SK-N-SH (cell line): ENCODE measurements at regions not wholly inside any gene's neighbourhood (a gene's known extent, or its start where the extent isn't known, plus 50 kb on each side); places are given as distances from the start of the nearest gene placed in this dataset.

ENCODE experiments used
- CTCF ChIA-PET: fragments of 300-600, 350-600 bp; formaldehyde crosslinking; extraction: SDS; loops from one replicate; lab custom pipeline; 2021; lab: Yijun Ruan, JAX
- POLR2A ChIA-PET: fragments of 350-600 bp; sonication (Branson Sonifier 250); formaldehyde crosslinking; extraction: SDS; loops from one replicate; lab custom pipeline; 2020; ENCODE audit warnings: antibody characterized with exemption, inconsistent platforms; lab: Yijun Ruan, JAX
- DNase-seq: peaks from one replicate; pipeline ENCODE4 v3.0.0; 2012
- H2AFZ ChIP-seq: fragments of 200-600 bp; sonication (generic); 2 replicates; pipeline ENCODE4 v1.8.1; 2016; ENCODE audit warnings: antibody characterized with exemption, mild to moderate bottlenecking, low read depth
- H3F3A ChIP-seq: fragments of 200-600 bp; sonication (generic); replicated peaks from 2 replicates; pipeline ENCODE3; 2016; ENCODE audit warnings: antibody characterized with exemption, mild to moderate bottlenecking; ENCODE audit not compliant: insufficient read depth
- H3K27ac ChIP-seq, 2 experiments: fragments of 200-500 bp in 1 of 2; fragments of 200-600 bp in 1 of 2; sonication (Bioruptor generic) in 1 of 2; sonication (generic), shearing (Covaris generic) in 1 of 2; 2 replicates each; pipeline versions ENCODE4 v1.5.1 to v1.6.1; 2014 to 2016; ENCODE audit warnings: low read depth in 2 of 2, inconsistent platforms in 1 of 2, low read length in 1 of 2, mild to moderate bottlenecking in 1 of 2, mixed read lengths in 1 of 2
- H3K27me3 ChIP-seq: fragments of 200-600 bp; sonication (generic), shearing (Covaris generic); 2 replicates; pipeline ENCODE4 v1.6.1; 2016; ENCODE audit warnings: mixed run types; ENCODE audit not compliant: insufficient read depth
- H3K36me3 ChIP-seq, 2 experiments: fragments of 200-500 bp in 1 of 2; fragments of 200-600 bp in 1 of 2; sonication (Bioruptor generic) in 1 of 2; sonication (generic) in 1 of 2; replicated peaks in 1 of 2; 2 replicates each; pipeline versions ENCODE3 to v1.5.1; 2014 to 2016; ENCODE audit warnings: low read length in 1 of 2, mild to moderate bottlenecking in 1 of 2; ENCODE audit not compliant: insufficient read depth in 2 of 2, control insufficient read depth in 1 of 2
- H3K4me1 ChIP-seq, 2 experiments: fragments of 200-500 bp in 1 of 2; fragments of 200-600 bp in 1 of 2; sonication (Bioruptor generic) in 1 of 2; sonication (generic), shearing (Covaris generic) in 1 of 2; 2 replicates each; pipeline versions ENCODE4 v1.5.1 to v1.6.1; 2014 to 2016; ENCODE audit warnings: low read depth in 1 of 2, low read length in 1 of 2, mixed run types in 1 of 2; ENCODE audit not compliant: insufficient read depth in 2 of 2, control insufficient read depth in 1 of 2
- H3K4me2 ChIP-seq: fragments of 200-600 bp; sonication (generic), shearing (Covaris generic); 2 replicates; pipeline ENCODE4 v1.6.1; 2017; ENCODE audit warnings: mixed run types
- H3K4me3 ChIP-seq, 2 experiments: fragments of 200-500 bp in 1 of 2; fragments of 200-600 bp in 1 of 2; sonication (Bioruptor generic) in 1 of 2; sonication (generic), shearing (Covaris generic) in 1 of 2; 2 replicates each; pipeline versions ENCODE4 v1.5.1 to v1.8.1; 2014 to 2016; ENCODE audit warnings: low read depth in 2 of 2, inconsistent platforms in 1 of 2, low read length in 1 of 2, mild to moderate bottlenecking in 1 of 2, mixed read lengths in 1 of 2, moderate library complexity in 1 of 2
- H3K79me2 ChIP-seq: fragments of 200-600 bp; sonication (generic); 2 replicates; pipeline ENCODE4 v1.8.1; 2017; ENCODE audit warnings: mild to moderate bottlenecking; ENCODE audit not compliant: insufficient read depth
- H3K9ac ChIP-seq: fragments of 200-600 bp; sonication (generic); 2 replicates; pipeline ENCODE4 v1.6.1; 2017; ENCODE audit warnings: mixed run types
- H3K9me2 ChIP-seq: fragments of 200-600 bp; sonication (generic); 2 replicates; pipeline ENCODE4 v1.6.1; 2017; ENCODE audit warnings: mixed run types
- H3K9me3 ChIP-seq: fragments of 200-600 bp; sonication (generic); 2 replicates; pipeline ENCODE4 v1.6.1; 2017; ENCODE audit warnings: mixed run types, mild to moderate bottlenecking, moderate library complexity
- H4K20me1 ChIP-seq: fragments of 200-600 bp; sonication (generic); 2 replicates; pipeline ENCODE4 v1.6.1; 2017; ENCODE audit warnings: mild to moderate bottlenecking, mixed run types; ENCODE audit not compliant: insufficient read depth
- EP300 ChIP-seq, 2 experiments: IDR thresholded peaks; 2 replicates each; pipeline versions ENCODE4 v1.4.0 to v1.6.1; 2012; ENCODE audit warnings: borderline replicate concordance in 1 of 2, low read depth in 1 of 2, low read length in 1 of 2
- FOSL2 ChIP-seq: IDR thresholded peaks from 2 replicates; pipeline ENCODE4 v1.4.0; 2012; ENCODE audit warnings: low read depth, mild to moderate bottlenecking, moderate library complexity, borderline replicate concordance
- FOXJ3 ChIP-seq: sonication (generic); formaldehyde crosslinking; IDR thresholded peaks from 2 replicates; pipeline ENCODE4 v1.5.1; 2020; ENCODE audit warnings: mild to moderate bottlenecking, missing genetic modification reagents
- NFIC ChIP-seq: IDR thresholded peaks from 2 replicates; pipeline ENCODE4 v1.4.0; 2012; ENCODE audit warnings: borderline replicate concordance
- RXRA ChIP-seq: IDR thresholded peaks from 2 replicates; pipeline ENCODE4 v1.4.0; 2012; ENCODE audit warnings: low read depth, mild to moderate bottlenecking, borderline replicate concordance
- TEAD4 ChIP-seq: IDR thresholded peaks from 2 replicates; pipeline ENCODE4 v1.4.0; 2012; ENCODE audit warnings: mild to moderate bottlenecking, borderline replicate concordance; ENCODE audit not compliant: insufficient read depth
- WGBS: methylation state at CpG from one replicate; pipeline ENCODE4 v1.1.6; 2017; ENCODE audit warnings: low lambda C conversion rate; 5-methylcytosine and 5-hydroxymethylcytosine counted together
- TF ChIP-seq, protein P1 (sequence below): IDR thresholded peaks from 2 replicates; pipeline ENCODE4 v1.6.1; 2012; ENCODE audit warnings: mild to moderate bottlenecking, low read depth, low read length, moderate library complexity
- TF ChIP-seq, protein P2 (sequence below): IDR thresholded peaks from 2 replicates; pipeline ENCODE4; 2012
- TF ChIP-seq, protein P3 (sequence below): IDR thresholded peaks from 2 replicates; pipeline ENCODE4 v1.4.0; 2012; ENCODE audit warnings: low read depth, borderline replicate concordance
- TF ChIP-seq, protein P4 (sequence below): IDR thresholded peaks from 2 replicates; pipeline ENCODE4 v1.4.0; 2012; ENCODE audit warnings: low read depth, borderline replicate concordance
- TF ChIP-seq, protein P5 (sequence below): fragments of 150-350 bp; IDR thresholded peaks from 2 replicates; pipeline ENCODE4 v1.6.1; 2017; ENCODE audit warnings: antibody characterized with exemption, low read length, low read depth, borderline replicate concordance

DNA sequence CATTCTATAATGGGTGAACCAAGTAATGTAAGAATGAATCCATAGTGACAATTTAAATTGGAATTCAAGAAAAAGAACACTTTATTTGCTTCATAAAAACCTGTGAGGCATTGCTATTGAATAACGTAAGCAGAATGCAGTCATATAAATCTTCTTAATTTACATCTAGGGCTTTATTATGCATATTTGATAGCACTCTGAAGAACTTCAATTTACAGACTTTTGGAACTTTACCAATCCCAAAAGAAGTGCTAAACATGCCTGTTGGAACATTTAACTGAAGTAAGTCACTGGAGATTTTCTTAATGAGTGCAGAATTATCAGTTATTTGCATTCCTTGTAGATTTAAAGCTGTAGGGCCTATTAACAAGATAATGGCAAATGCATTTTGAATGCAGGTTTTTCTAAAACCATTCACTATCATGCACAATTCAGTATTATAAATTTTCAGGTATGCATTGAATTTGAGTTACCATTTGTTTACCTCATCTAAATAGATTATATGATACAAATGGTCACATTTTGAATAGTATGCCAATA is 1181.2 kb downstream of the ARAP2 start:
- no peak overlapping the region for H3K9ac ChIP-seq
- H3K4me3 ChIP-seq = no peak overlapping the region
- H3K36me3 ChIP-seq = no peaks in the 10 kb centered on the region
- no peak overlapping the region for H2AFZ ChIP-seq
- no peak for DNase-seq
- H3K4me1 ChIP-seq = no peaks in the 10 kb centered on the region
- no peaks in the 10 kb centered on the region for H4K20me1 ChIP-seq
- no peaks in the 10 kb centered on the region for H3K9me2 ChIP-seq
- H3F3A ChIP-seq = no peaks in the 10 kb centered on the region
- POLR2A ChIA-PET = no interaction called here
- CTCF ChIA-PET = no interaction called here
- no peak for TF ChIP-seq FOSL2
- TF ChIP-seq, protein P1, sequence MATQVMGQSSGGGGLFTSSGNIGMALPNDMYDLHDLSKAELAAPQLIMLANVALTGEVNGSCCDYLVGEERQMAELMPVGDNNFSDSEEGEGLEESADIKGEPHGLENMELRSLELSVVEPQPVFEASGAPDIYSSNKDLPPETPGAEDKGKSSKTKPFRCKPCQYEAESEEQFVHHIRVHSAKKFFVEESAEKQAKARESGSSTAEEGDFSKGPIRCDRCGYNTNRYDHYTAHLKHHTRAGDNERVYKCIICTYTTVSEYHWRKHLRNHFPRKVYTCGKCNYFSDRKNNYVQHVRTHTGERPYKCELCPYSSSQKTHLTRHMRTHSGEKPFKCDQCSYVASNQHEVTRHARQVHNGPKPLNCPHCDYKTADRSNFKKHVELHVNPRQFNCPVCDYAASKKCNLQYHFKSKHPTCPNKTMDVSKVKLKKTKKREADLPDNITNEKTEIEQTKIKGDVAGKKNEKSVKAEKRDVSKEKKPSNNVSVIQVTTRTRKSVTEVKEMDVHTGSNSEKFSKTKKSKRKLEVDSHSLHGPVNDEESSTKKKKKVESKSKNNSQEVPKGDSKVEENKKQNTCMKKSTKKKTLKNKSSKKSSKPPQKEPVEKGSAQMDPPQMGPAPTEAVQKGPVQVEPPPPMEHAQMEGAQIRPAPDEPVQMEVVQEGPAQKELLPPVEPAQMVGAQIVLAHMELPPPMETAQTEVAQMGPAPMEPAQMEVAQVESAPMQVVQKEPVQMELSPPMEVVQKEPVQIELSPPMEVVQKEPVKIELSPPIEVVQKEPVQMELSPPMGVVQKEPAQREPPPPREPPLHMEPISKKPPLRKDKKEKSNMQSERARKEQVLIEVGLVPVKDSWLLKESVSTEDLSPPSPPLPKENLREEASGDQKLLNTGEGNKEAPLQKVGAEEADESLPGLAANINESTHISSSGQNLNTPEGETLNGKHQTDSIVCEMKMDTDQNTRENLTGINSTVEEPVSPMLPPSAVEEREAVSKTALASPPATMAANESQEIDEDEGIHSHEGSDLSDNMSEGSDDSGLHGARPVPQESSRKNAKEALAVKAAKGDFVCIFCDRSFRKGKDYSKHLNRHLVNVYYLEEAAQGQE = no peak
- H3K27ac ChIP-seq = no peak overlapping the region
- 41% methylated on average over 1 of the region's 1 CpG for WGBS
- H3K9me3 ChIP-seq = no peaks in the 10 kb centered on the region
- no peaks in the 10 kb centered on the region for H3K79me2 ChIP-seq
- H3K4me2 ChIP-seq = no peak overlapping the region
- no peaks in the 10 kb centered on the region for H3K27me3 ChIP-seq

DNA sequence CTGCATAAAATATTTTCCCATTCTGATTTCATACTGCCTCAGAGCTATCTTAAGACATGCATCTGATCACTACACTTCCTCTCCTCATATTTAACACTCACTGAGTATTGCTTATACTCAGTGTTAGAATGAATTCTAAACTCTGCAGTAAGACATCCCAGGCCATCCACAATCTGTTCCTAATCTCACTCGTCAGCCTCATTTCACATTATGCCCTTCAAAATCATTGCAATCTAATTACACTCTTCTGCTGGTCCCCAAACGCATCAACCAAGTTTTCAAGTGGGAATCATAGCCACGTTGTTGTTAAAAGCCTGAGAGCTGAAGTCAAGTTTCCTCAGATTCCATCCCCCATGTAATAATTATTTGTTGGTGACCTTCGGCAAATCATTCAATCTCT is 1177.9 kb downstream of the ARAP2 start:
- Histone ChIP-seq H3K9ac (no peak overlapping the region), H4K20me1 (no peaks in the 10 kb centered on the region), H3K36me3 (no peaks in the 10 kb centered on the region), H3K9me3 (no peaks in the 10 kb centered on the region; the same call in 1 of the 2 replicates), H3K4me2 (no peak overlapping the region), H3K79me2 (no peaks in the 10 kb centered on the region), H3F3A (no peaks in the 10 kb centered on the region), H3K9me2 (no peaks in the 10 kb centered on the region), H2AFZ (no peak overlapping the region), H3K27ac (no peak overlapping the region), H3K27me3 (no peaks in the 10 kb centered on the region), H3K4me3 (no peak overlapping the region), H3K4me1 (no peaks in the 10 kb centered on the region)
- ChIA-PET POLR2A (no interaction called here), CTCF (no interaction called here)
- no peak for DNase-seq
- WGBS = 20% methylated on average over 4 of the region's 4 CpGs
- TF ChIP-seq NFIC = no peak
- TF ChIP-seq, protein P2, sequence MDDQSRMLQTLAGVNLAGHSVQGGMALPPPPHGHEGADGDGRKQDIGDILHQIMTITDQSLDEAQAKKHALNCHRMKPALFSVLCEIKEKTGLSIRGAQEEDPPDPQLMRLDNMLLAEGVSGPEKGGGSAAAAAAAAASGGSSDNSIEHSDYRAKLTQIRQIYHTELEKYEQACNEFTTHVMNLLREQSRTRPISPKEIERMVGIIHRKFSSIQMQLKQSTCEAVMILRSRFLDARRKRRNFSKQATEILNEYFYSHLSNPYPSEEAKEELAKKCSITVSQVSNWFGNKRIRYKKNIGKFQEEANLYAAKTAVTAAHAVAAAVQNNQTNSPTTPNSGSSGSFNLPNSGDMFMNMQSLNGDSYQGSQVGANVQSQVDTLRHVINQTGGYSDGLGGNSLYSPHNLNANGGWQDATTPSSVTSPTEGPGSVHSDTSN = no peak
- TF ChIP-seq, protein P3, sequence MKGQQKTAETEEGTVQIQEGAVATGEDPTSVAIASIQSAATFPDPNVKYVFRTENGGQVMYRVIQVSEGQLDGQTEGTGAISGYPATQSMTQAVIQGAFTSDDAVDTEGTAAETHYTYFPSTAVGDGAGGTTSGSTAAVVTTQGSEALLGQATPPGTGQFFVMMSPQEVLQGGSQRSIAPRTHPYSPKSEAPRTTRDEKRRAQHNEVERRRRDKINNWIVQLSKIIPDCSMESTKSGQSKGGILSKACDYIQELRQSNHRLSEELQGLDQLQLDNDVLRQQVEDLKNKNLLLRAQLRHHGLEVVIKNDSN = no peak
- TF ChIP-seq TEAD4 = no peak
- TF ChIP-seq EP300 (IDR thresholded peaks at IDR 0.05; ENCODE audit: borderline replicate concordance in 1 of 2, low read depth in 1 of 2, low read length in 1 of 2) = no peak
- no peak for TF ChIP-seq RXRA
- TF ChIP-seq, protein P4, sequence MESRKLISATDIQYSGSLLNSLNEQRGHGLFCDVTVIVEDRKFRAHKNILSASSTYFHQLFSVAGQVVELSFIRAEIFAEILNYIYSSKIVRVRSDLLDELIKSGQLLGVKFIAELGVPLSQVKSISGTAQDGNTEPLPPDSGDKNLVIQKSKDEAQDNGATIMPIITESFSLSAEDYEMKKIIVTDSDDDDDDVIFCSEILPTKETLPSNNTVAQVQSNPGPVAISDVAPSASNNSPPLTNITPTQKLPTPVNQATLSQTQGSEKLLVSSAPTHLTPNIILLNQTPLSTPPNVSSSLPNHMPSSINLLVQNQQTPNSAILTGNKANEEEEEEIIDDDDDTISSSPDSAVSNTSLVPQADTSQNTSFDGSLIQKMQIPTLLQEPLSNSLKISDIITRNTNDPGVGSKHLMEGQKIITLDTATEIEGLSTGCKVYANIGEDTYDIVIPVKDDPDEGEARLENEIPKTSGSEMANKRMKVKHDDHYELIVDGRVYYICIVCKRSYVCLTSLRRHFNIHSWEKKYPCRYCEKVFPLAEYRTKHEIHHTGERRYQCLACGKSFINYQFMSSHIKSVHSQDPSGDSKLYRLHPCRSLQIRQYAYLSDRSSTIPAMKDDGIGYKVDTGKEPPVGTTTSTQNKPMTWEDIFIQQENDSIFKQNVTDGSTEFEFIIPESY = no peak
- TF ChIP-seq FOXJ3 (CRISPR knock-in tag) = no peak
- TF ChIP-seq, protein P5, sequence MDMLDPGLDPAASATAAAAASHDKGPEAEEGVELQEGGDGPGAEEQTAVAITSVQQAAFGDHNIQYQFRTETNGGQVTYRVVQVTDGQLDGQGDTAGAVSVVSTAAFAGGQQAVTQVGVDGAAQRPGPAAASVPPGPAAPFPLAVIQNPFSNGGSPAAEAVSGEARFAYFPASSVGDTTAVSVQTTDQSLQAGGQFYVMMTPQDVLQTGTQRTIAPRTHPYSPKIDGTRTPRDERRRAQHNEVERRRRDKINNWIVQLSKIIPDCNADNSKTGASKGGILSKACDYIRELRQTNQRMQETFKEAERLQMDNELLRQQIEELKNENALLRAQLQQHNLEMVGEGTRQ = no peak
- TF ChIP-seq, protein P1 = no peak
